Panc1 (cell line): ENCODE measurements at regions not wholly inside any gene's neighbourhood (a gene's known extent, or its start where the extent isn't known, plus 50 kb on each side); places are given as distances from the start of the nearest gene placed in this dataset.

Experiments
- POLR2AphosphoS5 ChIP-seq: IDR thresholded peaks from 2 replicates; pipeline ENCODE4 v1.6.1; 2012; ENCODE audit warnings: mild to moderate bottlenecking, low read depth, low read length, moderate library complexity
- TCF7L2 ChIP-seq: IDR thresholded peaks from 2 replicates; pipeline ENCODE4 v1.6.1; 2011; ENCODE audit warnings: mild to moderate bottlenecking, low read depth, low read length, inconsistent platforms
- TF ChIP-seq, protein P1 (sequence below): fragments of 450-650 bp; IDR thresholded peaks from 2 replicates; pipeline ENCODE4 v1.5.1; 2017; ENCODE audit warnings: mild to moderate bottlenecking

DNA sequence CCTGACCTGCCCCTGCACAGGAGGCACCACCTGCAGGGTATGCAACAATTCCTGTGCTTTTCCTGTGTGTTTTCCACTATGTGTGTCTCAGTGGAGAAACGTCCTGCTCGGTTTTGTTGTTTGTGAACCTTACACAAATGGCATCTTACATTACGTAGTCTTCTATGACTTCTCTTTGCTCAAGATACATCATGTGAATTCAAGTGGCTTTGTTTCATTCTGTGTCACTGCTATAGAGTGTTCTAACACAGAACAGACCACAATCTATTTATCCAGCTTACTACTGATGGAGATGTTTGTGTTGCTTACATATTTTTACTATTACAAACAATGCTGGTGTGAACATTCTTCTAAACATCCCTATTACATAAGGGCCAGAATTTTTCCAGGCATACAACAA lies 97.7 kb downstream of the ANKRD10 start:
- TF ChIP-seq, protein P1, sequence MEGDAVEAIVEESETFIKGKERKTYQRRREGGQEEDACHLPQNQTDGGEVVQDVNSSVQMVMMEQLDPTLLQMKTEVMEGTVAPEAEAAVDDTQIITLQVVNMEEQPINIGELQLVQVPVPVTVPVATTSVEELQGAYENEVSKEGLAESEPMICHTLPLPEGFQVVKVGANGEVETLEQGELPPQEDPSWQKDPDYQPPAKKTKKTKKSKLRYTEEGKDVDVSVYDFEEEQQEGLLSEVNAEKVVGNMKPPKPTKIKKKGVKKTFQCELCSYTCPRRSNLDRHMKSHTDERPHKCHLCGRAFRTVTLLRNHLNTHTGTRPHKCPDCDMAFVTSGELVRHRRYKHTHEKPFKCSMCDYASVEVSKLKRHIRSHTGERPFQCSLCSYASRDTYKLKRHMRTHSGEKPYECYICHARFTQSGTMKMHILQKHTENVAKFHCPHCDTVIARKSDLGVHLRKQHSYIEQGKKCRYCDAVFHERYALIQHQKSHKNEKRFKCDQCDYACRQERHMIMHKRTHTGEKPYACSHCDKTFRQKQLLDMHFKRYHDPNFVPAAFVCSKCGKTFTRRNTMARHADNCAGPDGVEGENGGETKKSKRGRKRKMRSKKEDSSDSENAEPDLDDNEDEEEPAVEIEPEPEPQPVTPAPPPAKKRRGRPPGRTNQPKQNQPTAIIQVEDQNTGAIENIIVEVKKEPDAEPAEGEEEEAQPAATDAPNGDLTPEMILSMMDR = no peak
- TF ChIP-seq POLR2AphosphoS5 = no peak
- TF ChIP-seq TCF7L2 = no peak
